GM12892 (cell line): ENCODE measurements at regions not wholly inside any gene's neighbourhood (a gene's known extent, or its start where the extent isn't known, plus 50 kb on each side); places are given as distances from the start of the nearest gene placed in this dataset.

Experiments used
- POLR2A ChIP-seq: IDR thresholded peaks from 2 replicates; pipeline ENCODE4 v1.6.1; 2011; ENCODE audit warnings: low read depth, low read length, control low read depth
- TAF1 ChIP-seq: IDR thresholded peaks from 2 replicates; pipeline ENCODE4 v1.6.1; 2011; ENCODE audit warnings: low read depth, mild to moderate bottlenecking, control low read depth, low read length, borderline replicate concordance

GRCh38 chr11:135046986-135047385, 634.9 kb upstream of the B3GAT1 start:
- TF ChIP-seq POLR2A, result no peak
- TF ChIP-seq TAF1, result no peak
